Central memory CD8-positive, alpha-beta T cell (primary cell): ENCODE measurements at regions not wholly inside any gene's neighbourhood (a gene's known extent, or its start where the extent isn't known, plus 50 kb on each side); places are given as distances from the start of the nearest gene placed in this dataset.

Experiments
- ATAC-seq: fragments of 150-1000 bp; cut with Tn5 transposase; replicated peaks from 2 replicates; pipeline ENCODE4 v1.10.0; 2022; ENCODE audit warnings: mild to moderate bottlenecking, moderate FRiP score, moderate number of reproducible peaks; ENCODE audit not compliant: poor library complexity, severe bottlenecking; ENCODE audit errors: extremely low read depth
- DNase-seq, 2 donors: peaks; one replicate each; pipeline ENCODE4 v3.0.0; 2021; ENCODE audit warnings: low spot score in 2 of 2
- H3K27ac Mint-ChIP-seq: one replicate; pipeline ENCODE4 v1.8.0; 2022; ENCODE audit warnings: low read depth, mild to moderate bottlenecking, moderate library complexity, mixed read lengths
- H3K27me3 Mint-ChIP-seq: one replicate; pipeline ENCODE4 v1.8.0; 2022; ENCODE audit warnings: mixed read lengths
- H3K36me3 Mint-ChIP-seq: one replicate; pipeline ENCODE4 v1.8.0; 2022; ENCODE audit warnings: mild to moderate bottlenecking, moderate library complexity, mixed read lengths; ENCODE audit not compliant: insufficient read depth
- H3K4me1 Mint-ChIP-seq: one replicate; pipeline ENCODE4 v1.8.0; 2022; ENCODE audit warnings: mixed read lengths
- H3K4me3 Mint-ChIP-seq: one replicate; pipeline ENCODE4 v1.8.0; 2022; ENCODE audit warnings: mild to moderate bottlenecking, moderate library complexity, mixed read lengths
- H3K9me3 Mint-ChIP-seq: one replicate; pipeline ENCODE4 v1.8.0; 2022; ENCODE audit warnings: mixed read lengths

- H3K4me3 Mint-ChIP-seq = no peak overlapping the region
- no peak overlapping the region for H3K27ac Mint-ChIP-seq
- no peak for DNase-seq
- peaks cover 56% of the 10 kb centered on the region for H3K27me3 Mint-ChIP-seq
- H3K36me3 Mint-ChIP-seq = no peaks in the 10 kb centered on the region
- no peaks in the 10 kb centered on the region for H3K9me3 Mint-ChIP-seq
- peaks cover 6% of the 10 kb centered on the region for H3K4me1 Mint-ChIP-seq
- ATAC-seq = no peak
Measured at GRCh38 chr12:111041091-111041490, 120.7 kb upstream of the MYL2 start.

- Mint-ChIP-seq H3K9me3 (no peaks in the 10 kb centered on the region), H3K4me3 (no peak overlapping the region), H3K27ac (no peak overlapping the region), H3K4me1 (peaks cover 10% of the 10 kb centered on the region), H3K27me3 (peaks cover 60% of the 10 kb centered on the region), H3K36me3 (no peaks in the 10 kb centered on the region)
- ATAC-seq = no peak
- no peak for DNase-seq
Measured at GRCh38 chr12:111040690-111041089, 120.3 kb upstream of the MYL2 start.

- peaks cover 2% of the 10 kb centered on the region for H3K36me3 Mint-ChIP-seq
- peaks cover 19% of the 10 kb centered on the region for H3K4me1 Mint-ChIP-seq
- no peak overlapping the region for H3K27ac Mint-ChIP-seq
- H3K9me3 Mint-ChIP-seq = no peaks in the 10 kb centered on the region
- no peak for DNase-seq
- H3K27me3 Mint-ChIP-seq = peaks cover 63% of the 10 kb centered on the region
- ATAC-seq = no peak
- H3K4me3 Mint-ChIP-seq = no peak overlapping the region
Measured at GRCh38 chr12:111038941-111039340, 118.6 kb upstream of the MYL2 start.

GRCh38 chr12:111038077-111038476 is 117.7 kb upstream of the MYL2 start:
- peaks cover 2% of the 10 kb centered on the region for H3K36me3 Mint-ChIP-seq
- no peak overlapping the region for H3K4me3 Mint-ChIP-seq
- H3K27ac Mint-ChIP-seq = no peak overlapping the region
- peaks cover 19% of the 10 kb centered on the region for H3K4me1 Mint-ChIP-seq
- DNase-seq = no peak
- H3K27me3 Mint-ChIP-seq = peaks cover 65% of the 10 kb centered on the region
- no peaks in the 10 kb centered on the region for H3K9me3 Mint-ChIP-seq
- ATAC-seq = no peak

- peaks cover 2% of the 10 kb centered on the region for H3K36me3 Mint-ChIP-seq
- peaks cover 26% of the 10 kb centered on the region for H3K4me1 Mint-ChIP-seq
- no peak overlapping the region for H3K27ac Mint-ChIP-seq
- no peak overlapping the region for H3K4me3 Mint-ChIP-seq
- no peak for DNase-seq
- ATAC-seq = no peak
- no peaks in the 10 kb centered on the region for H3K9me3 Mint-ChIP-seq
- peaks cover 75% of the 10 kb centered on the region for H3K27me3 Mint-ChIP-seq
Measured at GRCh38 chr12:111037047-111037446, 116.7 kb upstream of the MYL2 start.

GRCh38 chr12:111035578-111036301 is 115.4 kb upstream of the MYL2 start:
- peaks cover 4% of the 10 kb centered on the region for H3K36me3 Mint-ChIP-seq
- peak overlapping the region; percentile 75 for H3K4me3 Mint-ChIP-seq
- peaks cover 85% of the 10 kb centered on the region for H3K27me3 Mint-ChIP-seq
- H3K27ac Mint-ChIP-seq = no peak overlapping the region
- ATAC-seq = no peak
- H3K9me3 Mint-ChIP-seq = no peaks in the 10 kb centered on the region
- DNase-seq = no peak
- H3K4me1 Mint-ChIP-seq = peaks cover 26% of the 10 kb centered on the region

- Mint-ChIP-seq H3K9me3 (no peaks in the 10 kb centered on the region), H3K27ac (no peak overlapping the region), H3K4me1 (peaks cover 26% of the 10 kb centered on the region), H3K36me3 (peaks cover 4% of the 10 kb centered on the region), H3K27me3 (peaks cover 85% of the 10 kb centered on the region), H3K4me3 (peak overlapping the region; percentile 75)
- ATAC-seq = no peak
- DNase-seq = no peak
Measured at GRCh38 chr12:111034886-111035577, 114.7 kb upstream of the MYL2 start.

- no peaks in the 10 kb centered on the region for H3K9me3 Mint-ChIP-seq
- peaks cover 26% of the 10 kb centered on the region for H3K4me1 Mint-ChIP-seq
- H3K4me3 Mint-ChIP-seq = peak within 1 kb of the TSS; percentile 75
- H3K36me3 Mint-ChIP-seq = peaks cover 4% of the 10 kb centered on the region
- no peak for ATAC-seq
- peaks cover 87% of the 10 kb centered on the region for H3K27me3 Mint-ChIP-seq
- H3K27ac Mint-ChIP-seq = no peak within 1 kb of the TSS
- DNase-seq = no peak
Measured at GRCh38 chr12:111034083-111034885, 113.9 kb upstream of the MYL2 start, which contains the start of gene CUX2. TSS of gene CUX2 (plus strand) at chr12:111034165.

- peaks cover 87% of the 10 kb centered on the region for H3K27me3 Mint-ChIP-seq
- no peaks in the 10 kb centered on the region for H3K9me3 Mint-ChIP-seq
- H3K36me3 Mint-ChIP-seq = peaks cover 4% of the 10 kb centered on the region
- H3K27ac Mint-ChIP-seq = no peak overlapping the region
- peaks cover 26% of the 10 kb centered on the region for H3K4me1 Mint-ChIP-seq
- DNase-seq (no peak), ATAC-seq (no peak)
- peak overlapping the region; percentile 23 for H3K4me3 Mint-ChIP-seq
Measured at GRCh38 chr12:111033281-111034082, 113.1 kb upstream of the MYL2 start.

GRCh38 chr12:111032591-111032919 is 112.2 kb upstream of the MYL2 start:
- Mint-ChIP-seq H3K4me1 (peaks cover 26% of the 10 kb centered on the region), H3K9me3 (no peaks in the 10 kb centered on the region), H3K27ac (no peak overlapping the region), H3K27me3 (peaks cover 87% of the 10 kb centered on the region), H3K4me3 (peak overlapping the region; percentile 23), H3K36me3 (peaks cover 4% of the 10 kb centered on the region)
- ATAC-seq (no peak), DNase-seq (no peak)

GRCh38 chr12:111031916-111032590 is 111.7 kb upstream of the MYL2 start:
- H3K27me3 Mint-ChIP-seq = peaks cover 87% of the 10 kb centered on the region
- H3K9me3 Mint-ChIP-seq = no peaks in the 10 kb centered on the region
- peaks cover 26% of the 10 kb centered on the region for H3K4me1 Mint-ChIP-seq
- no peak overlapping the region for H3K27ac Mint-ChIP-seq
- peak overlapping the region; percentile 23 for H3K4me3 Mint-ChIP-seq
- DNase-seq (no peak), ATAC-seq (no peak)
- peaks cover 4% of the 10 kb centered on the region for H3K36me3 Mint-ChIP-seq

GRCh38 chr12:111030800-111031199 is 110.4 kb upstream of the MYL2 start:
- DNase-seq = no peak
- Mint-ChIP-seq H3K27me3 (peaks cover 87% of the 10 kb centered on the region), H3K36me3 (peaks cover 4% of the 10 kb centered on the region), H3K9me3 (no peaks in the 10 kb centered on the region), H3K4me1 (peaks cover 18% of the 10 kb centered on the region), H3K4me3 (no peak overlapping the region), H3K27ac (no peak overlapping the region)
- ATAC-seq = no peak
